Left renal cortex interstitium (tissue), 4 donors: ENCODE measurements at regions not wholly inside any gene's neighbourhood (a gene's known extent, or its start where the extent isn't known, plus 50 kb on each side); places are given as distances from the start of the nearest gene placed in this dataset.
A peak's percentile ranks its signal among the peaks of the same experiment; 100 is the strongest.
"Not testable (repeated sequence)": the region's sequence is repeated elsewhere in the genome, so short reads cannot be mapped to it uniquely, and the experiment has no call there.

Source experiments
- DNase-seq, 4 donors: peaks; one replicate each; pipeline ENCODE4 v3.0.0-alpha.2; 2013; ENCODE audit warnings: low read depth in 4 of 4, low spot score in 2 of 4, missing footprints in 1 of 4

GRCh38 chr20:24418731-24419130 is 50.7 kb upstream of the SYNDIG1 start:
- no peak for DNase-seq

DNA sequence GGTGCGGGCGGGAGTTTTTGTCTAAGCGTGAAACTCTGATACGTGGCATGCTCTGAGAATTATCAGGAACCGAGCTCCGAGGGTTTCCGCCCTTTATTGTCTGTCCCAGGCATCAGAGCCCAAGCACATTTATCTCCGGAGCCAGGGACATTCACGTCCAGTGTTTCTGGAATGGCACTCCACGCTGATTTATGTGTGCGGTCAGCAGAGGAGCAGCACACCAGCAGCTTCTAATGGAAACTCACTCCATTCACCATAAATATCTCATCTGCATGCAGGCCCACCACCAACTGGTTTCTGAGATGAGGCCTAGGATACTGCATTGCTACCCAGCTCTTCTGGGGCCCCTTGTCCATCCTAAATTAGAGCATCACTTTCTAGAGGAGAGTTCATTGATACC is 51.9 kb upstream of the SYNDIG1 start:
- DNase-seq, result no peak

DNA sequence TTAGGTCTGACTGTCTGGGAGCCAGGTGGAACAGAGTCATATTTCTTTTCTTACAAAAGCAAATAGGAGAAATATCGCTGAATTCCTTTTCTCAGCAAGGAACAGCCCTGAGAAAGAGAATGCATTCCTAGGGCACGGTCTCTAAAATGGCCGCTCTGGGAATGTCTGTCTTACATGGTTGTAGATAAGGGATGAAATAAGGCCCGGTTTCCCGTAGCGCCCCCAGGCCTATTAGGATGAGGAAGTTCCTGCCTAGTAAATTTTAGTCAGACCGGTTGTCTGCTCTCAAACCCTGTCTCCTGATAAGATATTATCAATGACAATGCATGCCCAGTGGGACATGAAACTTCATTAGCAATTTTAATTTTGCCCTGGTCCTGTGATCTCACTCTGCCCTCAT is 54.0 kb upstream of the SYNDIG1 start:
- not testable (repeated sequence) for DNase-seq

DNA sequence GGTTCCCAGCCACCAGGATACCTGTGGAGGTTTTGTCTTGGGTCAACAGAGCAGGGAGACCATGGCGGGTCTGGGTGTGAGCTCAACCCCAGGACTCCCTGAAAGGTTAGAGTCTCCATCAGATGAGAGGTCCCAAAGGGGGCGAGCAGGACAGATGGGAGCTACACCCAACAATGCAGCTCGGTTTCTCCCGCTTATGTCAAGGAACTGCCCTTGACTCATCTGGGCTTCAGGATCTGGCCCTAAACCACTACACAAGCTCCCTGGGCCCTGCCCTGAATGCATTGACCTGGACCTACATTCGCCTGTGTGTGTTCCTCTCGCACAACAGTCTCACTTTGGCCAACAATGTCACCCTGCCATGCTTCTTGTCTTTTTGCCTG is 57.6 kb upstream of the SYNDIG1 start:
- DNase-seq, result no peak

DNA sequence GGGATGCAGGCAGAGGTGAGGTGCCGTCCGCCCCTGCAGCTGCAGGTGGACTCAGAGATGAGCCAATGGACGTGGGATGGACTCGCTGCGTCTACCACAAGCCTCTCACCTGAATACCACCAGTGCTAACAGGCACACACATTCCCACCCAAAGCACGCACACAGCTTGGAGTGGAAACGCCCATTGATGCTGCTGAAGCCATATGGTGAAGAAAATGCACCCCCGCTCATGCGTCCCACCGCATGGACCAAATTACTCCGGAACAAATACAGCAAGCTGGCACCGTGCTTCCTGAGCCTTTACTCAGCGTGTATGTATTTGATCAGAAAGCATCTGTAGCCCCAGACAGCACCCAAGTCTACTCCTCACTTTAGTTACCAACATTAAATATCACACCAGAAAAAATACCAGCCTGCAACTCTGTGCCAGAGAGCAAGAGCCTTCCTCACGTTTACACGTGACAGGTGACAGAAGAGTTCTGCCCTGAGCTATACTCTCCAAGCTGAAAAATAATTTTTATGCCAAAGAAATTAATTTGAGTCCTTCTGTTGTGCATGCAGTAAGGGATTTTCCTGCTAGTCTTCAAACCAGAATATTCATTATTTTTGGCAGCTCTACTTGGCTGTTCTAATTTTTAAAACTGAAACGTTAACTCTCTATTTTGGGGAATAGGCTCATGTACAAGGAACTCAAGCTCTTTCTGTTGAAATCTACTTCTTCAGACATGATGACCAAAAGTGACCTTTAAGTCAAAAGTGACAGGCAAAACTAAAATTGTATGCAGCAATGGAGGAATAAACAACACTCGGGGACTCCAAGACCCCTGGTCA is 58.2 kb upstream of the SYNDIG1 start:
- no peak for DNase-seq

DNA sequence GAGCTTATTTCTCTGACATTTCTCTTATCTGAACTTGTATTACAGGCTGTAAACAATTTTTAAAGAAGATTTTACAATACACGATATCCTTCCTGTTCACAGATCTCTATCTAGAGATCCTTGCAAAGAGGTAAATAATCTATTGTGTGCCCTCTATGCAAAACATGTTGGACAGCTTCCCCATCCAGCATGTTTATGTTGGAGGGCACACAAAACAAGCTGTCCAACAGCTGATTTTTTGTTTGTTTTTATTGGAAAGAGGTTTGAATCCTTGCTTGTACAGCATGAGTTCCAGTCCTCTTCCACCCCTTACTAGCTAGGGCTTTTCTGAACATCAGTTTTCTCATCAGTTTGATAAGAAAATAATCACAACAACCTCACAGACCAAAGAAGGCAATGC is 62.3 kb upstream of the SYNDIG1 start:
- no peak for DNase-seq

GRCh38 chr20:24406750-24407149 is 62.7 kb upstream of the SYNDIG1 start:
- DNase-seq, result no peak

DNA sequence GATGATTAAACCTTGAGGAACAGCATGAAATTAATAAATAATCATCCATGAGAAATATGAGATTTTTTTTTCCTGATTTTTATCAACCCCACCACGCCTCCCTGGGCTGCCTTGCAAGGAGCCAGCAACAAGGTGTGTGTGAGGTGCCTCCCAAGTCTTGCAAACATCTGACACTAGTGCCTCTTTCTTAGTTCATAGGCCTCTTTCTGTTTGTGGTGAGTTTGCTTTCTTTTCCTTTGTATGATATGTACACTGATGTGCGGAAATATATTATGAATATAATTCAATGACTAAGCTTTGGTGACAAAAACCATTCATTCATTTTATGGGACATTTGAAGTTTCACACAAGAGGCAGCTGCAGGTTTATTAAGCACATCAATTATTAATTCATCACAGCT is 63.2 kb upstream of the SYNDIG1 start:
- no peak for DNase-seq

- DNase-seq, result no peak
Observed at GRCh38 chr20:24405810-24406209, 63.6 kb upstream of the SYNDIG1 start.

DNA sequence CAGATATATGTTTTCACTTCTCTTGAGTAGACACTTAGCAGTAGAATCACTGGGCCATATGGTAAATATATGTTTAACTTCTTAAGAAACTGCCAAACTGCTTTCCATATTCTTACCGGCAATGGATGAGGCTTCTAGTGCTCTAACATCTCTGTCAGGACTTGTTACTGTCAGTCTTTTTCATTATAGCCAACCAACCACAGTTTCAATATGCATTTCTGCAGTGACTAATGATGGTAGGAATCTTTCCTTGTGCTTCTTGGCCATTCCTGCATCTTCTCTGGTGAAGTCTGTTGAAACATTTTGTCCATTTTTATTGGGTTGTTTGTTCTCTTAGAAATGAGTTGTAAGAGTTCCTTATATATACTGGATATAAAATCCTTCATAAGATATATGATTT is 66.0 kb upstream of the SYNDIG1 start:
- no peak for DNase-seq

DNA sequence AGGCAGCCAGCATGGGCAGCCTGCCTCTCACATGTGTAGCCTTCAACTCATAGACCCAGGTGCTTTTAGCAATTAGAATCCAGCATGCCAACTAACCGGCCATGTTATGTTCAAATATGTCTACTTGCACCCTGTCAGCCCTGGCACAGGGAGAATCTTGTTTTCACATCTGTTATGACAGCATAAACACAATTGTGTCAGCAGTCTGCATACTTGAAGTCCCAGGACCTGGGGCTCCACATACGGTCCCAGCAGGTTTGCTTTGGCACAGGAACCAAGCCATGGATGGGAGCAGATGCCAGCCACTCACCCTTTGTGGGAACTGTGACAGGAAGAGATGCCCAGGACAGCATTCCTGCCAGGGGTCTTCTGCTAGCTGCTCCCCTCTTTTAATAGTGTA is 67.2 kb upstream of the SYNDIG1 start:
- DNase-seq, result no peak

DNA sequence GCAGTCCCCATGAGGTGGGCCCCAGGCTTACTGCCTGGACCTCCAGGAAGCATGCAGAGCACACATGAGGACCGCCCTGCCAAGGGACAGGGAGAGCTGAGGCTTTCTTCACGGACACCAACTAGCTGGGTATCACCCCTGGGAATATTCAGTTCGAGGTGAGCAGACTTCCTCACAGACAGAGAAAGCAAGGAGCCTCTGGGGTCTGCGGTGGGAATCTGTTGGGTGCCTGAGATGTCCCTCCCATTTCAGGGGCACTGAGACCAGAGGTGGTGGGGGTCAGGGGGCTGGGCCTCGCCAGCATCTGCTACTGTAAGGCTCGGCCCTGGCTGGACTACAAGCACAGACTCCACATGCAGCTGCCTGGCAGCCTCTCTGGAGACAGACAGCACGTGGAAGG is 74.3 kb upstream of the SYNDIG1 start:
- no peak for DNase-seq

GRCh38 chr20:24393903-24394302 is 75.5 kb upstream of the SYNDIG1 start:
- DNase-seq, result no peak

- no peak for DNase-seq
Observed at GRCh38 chr20:24392612-24393011, 76.8 kb upstream of the SYNDIG1 start.

GRCh38 chr20:24389686-24390085 is 79.7 kb upstream of the SYNDIG1 start:
- DNase-seq, result no peak

- DNase-seq, result no peak
Observed at GRCh38 chr20:24388828-24389380, 80.5 kb upstream of the SYNDIG1 start.

DNA sequence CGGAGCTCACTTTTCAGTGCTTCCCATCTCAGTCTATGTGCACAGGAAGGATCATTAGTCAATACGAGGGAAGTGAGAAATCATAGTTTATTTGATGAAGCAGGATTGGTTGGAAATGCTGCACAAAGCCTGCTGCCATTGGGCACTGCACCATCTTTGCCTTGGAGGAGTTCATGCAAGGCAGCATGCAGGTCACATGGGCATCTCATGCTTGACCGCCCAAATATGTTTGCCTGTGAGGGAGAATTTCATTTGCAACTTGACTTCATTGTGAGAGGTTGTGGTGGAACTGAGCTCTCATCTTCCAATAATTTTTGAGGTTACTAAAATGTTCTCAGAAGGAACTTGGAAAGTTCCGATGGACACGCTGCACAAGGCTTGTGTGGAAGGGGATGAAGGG is 83.9 kb upstream of the SYNDIG1 start:
- DNase-seq, result no peak

- DNase-seq, result no peak
Observed at GRCh38 chr20:24384865-24385264, 84.6 kb upstream of the SYNDIG1 start.

- DNase-seq, result peak in 3 of 4 donors; percentile 28 to 47 (median 37)
Observed at GRCh38 chr20:24382743-24383142, 86.7 kb upstream of the SYNDIG1 start.

GRCh38 chr20:24382331-24382730 is 87.1 kb upstream of the SYNDIG1 start:
- peak in 2 of 4 donors; percentile 21 to 28 for DNase-seq

DNA sequence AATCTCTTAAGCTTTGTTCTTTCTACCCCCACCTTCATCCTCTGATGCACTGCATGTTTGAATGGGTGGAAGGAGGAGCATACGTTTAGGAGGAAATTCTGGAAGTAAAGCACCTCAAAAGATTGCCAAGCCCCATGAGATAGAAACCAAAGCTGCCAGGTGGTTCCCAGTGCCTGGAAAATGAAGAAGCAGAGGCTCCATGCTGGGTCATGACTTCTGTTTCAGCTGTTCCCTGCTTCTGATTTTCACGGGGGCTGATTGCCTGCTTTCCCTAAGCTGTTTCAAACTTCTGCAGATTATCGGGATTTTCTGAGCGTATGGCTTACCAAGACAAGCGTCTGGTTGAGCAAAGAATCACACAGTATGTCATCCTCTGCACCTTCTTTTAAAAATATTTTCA is 87.5 kb upstream of the SYNDIG1 start:
- no peak for DNase-seq

DNA sequence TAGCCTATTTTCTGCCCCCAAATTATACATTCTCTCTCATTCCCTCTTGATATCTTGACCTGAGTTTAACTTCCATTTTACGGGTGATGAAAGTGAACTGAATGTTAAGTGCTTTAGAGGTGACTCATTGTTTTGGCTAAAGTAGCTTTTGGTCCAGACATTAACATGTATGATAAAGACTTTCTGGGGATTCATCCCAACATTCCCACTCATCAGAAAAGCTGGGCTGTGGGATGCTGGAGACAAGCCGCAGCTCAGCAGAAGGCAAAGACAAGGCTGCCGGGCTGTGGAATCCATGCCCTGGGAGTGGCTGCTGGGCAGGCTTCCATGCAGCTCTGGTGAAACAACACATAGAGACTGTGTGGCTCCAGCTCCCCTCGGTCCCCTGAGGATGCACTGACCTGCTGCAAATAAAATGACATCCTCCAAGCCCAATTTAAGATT is 89.9 kb upstream of the SYNDIG1 start:
- no peak for DNase-seq
